ENCODE measurements at regions not wholly inside any gene's neighbourhood (a gene's known extent, or its start where the extent isn't known, plus 50 kb on each side); places are given as distances from the start of the nearest gene placed in this dataset.

- H3K36me3 ChIP-seq: no peaks in the 10 kb centered on the region
- H3K4me3 ChIP-seq: no peak overlapping the region
- no peaks in the 10 kb centered on the region for H3K9me3 ChIP-seq
- no peak for DNase-seq
- intact Hi-C loops (cut with DNase I; ENCODE audit: low total_unique reads): no loop called here
- H3K27me3 ChIP-seq: no peaks in the 10 kb centered on the region
- H3K4me1 ChIP-seq: peaks cover 0 to 7% (median 0%) of the 10 kb centered on the region in 4 donors
- no peak overlapping the region for H3K27ac ChIP-seq
- no peak for TF ChIP-seq CTCF (IDR thresholded peaks at IDR 0.05)
These were observed 86.4 kb upstream of the RBBP8 start for GRCh38 chr18:22846697-22847096.

- no peak overlapping the region for H3K4me3 ChIP-seq
- H3K9me3 ChIP-seq: no peaks in the 10 kb centered on the region
- DNase-seq: no peak
- H3K4me1 ChIP-seq: peaks cover 0 to 7% (median 0%) of the 10 kb centered on the region in 4 donors
- intact Hi-C loops (cut with DNase I; ENCODE audit: low total_unique reads): no loop called here
- H3K27ac ChIP-seq: no peak overlapping the region
- no peak for TF ChIP-seq CTCF (IDR thresholded peaks at IDR 0.05)
- no peaks in the 10 kb centered on the region for H3K36me3 ChIP-seq
- H3K27me3 ChIP-seq: no peaks in the 10 kb centered on the region
These were observed 85.7 kb upstream of the RBBP8 start for GRCh38 chr18:22847392-22847791.

- no peak overlapping the region for H3K4me3 ChIP-seq
- no peaks in the 10 kb centered on the region for H3K36me3 ChIP-seq
- DNase-seq: no peak
- H3K4me1 ChIP-seq: peaks cover 0 to 7% (median 0%) of the 10 kb centered on the region in 4 donors
- H3K27me3 ChIP-seq: no peaks in the 10 kb centered on the region
- no peaks in the 10 kb centered on the region for H3K9me3 ChIP-seq
- TF ChIP-seq CTCF (IDR thresholded peaks at IDR 0.05): no peak
- no peak overlapping the region for H3K27ac ChIP-seq
- intact Hi-C loops (cut with DNase I; ENCODE audit: low total_unique reads): no loop called here
These were observed 85.2 kb upstream of the RBBP8 start for GRCh38 chr18:22847867-22848451.

- no peaks in the 10 kb centered on the region for H3K27me3 ChIP-seq
- peaks cover 0 to 7% (median 0%) of the 10 kb centered on the region in 4 donors for H3K4me1 ChIP-seq
- H3K4me3 ChIP-seq: no peak overlapping the region
- intact Hi-C loops (cut with DNase I; ENCODE audit: low total_unique reads): no loop called here
- H3K27ac ChIP-seq: no peak overlapping the region
- no peaks in the 10 kb centered on the region for H3K9me3 ChIP-seq
- DNase-seq: no peak
- H3K36me3 ChIP-seq: no peaks in the 10 kb centered on the region
- no peak for TF ChIP-seq CTCF (IDR thresholded peaks at IDR 0.05)
These were observed 84.5 kb upstream of the RBBP8 start for GRCh38 chr18:22848615-22849014.

- H3K27ac ChIP-seq: no peak overlapping the region
- intact Hi-C loops (cut with DNase I; ENCODE audit: low total_unique reads): loop anchor here (10.0 kb wide), 1 partner anchor 48 kb away; no protein-coding TSS in a partner anchor
- no peaks in the 10 kb centered on the region for H3K27me3 ChIP-seq
- H3K4me1 ChIP-seq: no peaks in the 10 kb centered on the region
- no peaks in the 10 kb centered on the region for H3K36me3 ChIP-seq
- H3K4me3 ChIP-seq: no peak overlapping the region
- no peak for DNase-seq
- no peak for TF ChIP-seq CTCF (IDR thresholded peaks at IDR 0.05)
- H3K9me3 ChIP-seq: no peaks in the 10 kb centered on the region
These were observed 76.3 kb upstream of the RBBP8 start for GRCh38 chr18:22856870-22857269.

- Histone ChIP-seq H3K4me3 (no peak overlapping the region), H3K9me3 (no peaks in the 10 kb centered on the region), H3K27me3 (no peaks in the 10 kb centered on the region), H3K27ac (no peak overlapping the region), H3K4me1 (no peaks in the 10 kb centered on the region), H3K36me3 (no peaks in the 10 kb centered on the region)
- intact Hi-C loops (cut with DNase I; ENCODE audit: low total_unique reads): loop anchor here (10.0 kb wide), 1 partner anchor 47 kb away; no protein-coding TSS in a partner anchor
- TF ChIP-seq CTCF (IDR thresholded peaks at IDR 0.05): no peak
- no peak for DNase-seq
These were observed 75.0 kb upstream of the RBBP8 start for GRCh38 chr18:22858121-22858520.

Data from tibial artery (tissue), 4 donors.